Esophagus squamous epithelium (tissue), 5 donors: ENCODE measurements at regions not wholly inside any gene's neighbourhood (a gene's known extent, or its start where the extent isn't known, plus 50 kb on each side); places are given as distances from the start of the nearest gene placed in this dataset.

Experiments
- DNase-seq: peaks from one replicate; lab custom pipeline; 2025; lab: John Stamatoyannopoulos, UW
- H3K27ac ChIP-seq, 4 donors: fragments of 200-600 bp; sonication (generic); one replicate each; pipeline ENCODE4 v1.5.1; 2016 to 2019; ENCODE audit warnings: mild to moderate bottlenecking in 1 of 4
- H3K27me3 ChIP-seq, 4 donors: fragments of 200-600 bp; sonication (generic); 1 replicate in 3 of 4; 2 replicates in 1 of 4; pipeline versions ENCODE4 v1.5.1 to v1.6.0; 2017 to 2021; ENCODE audit warnings: antibody characterized with exemption in 1 of 4
- H3K36me3 ChIP-seq, 3 donors: fragments of 200-600 bp; sonication (generic); one replicate each; pipeline ENCODE4 v1.5.1; 2016 to 2019
- H3K4me1 ChIP-seq, 3 donors: fragments of 200-600 bp; sonication (generic); one replicate each; pipeline ENCODE4 v1.5.1; 2017 to 2019
- H3K4me3 ChIP-seq, 4 donors: fragments of 200-600 bp; sonication (generic); 1 replicate in 3 of 4; 2 replicates in 1 of 4; pipeline ENCODE4 v1.5.1; 2016 to 2019; ENCODE audit warnings: mild to moderate bottlenecking in 2 of 4, moderate library complexity in 1 of 4
- H3K9me3 ChIP-seq, 3 donors: fragments of 200-600 bp; sonication (generic); one replicate each; pipeline ENCODE4 v1.5.1; 2016 to 2019
- POLR2A ChIP-seq, 4 donors: fragments of 450-650 bp; IDR thresholded peaks; one replicate each; pipeline ENCODE4 v1.6.1; 2017; ENCODE audit warnings: antibody characterized with exemption in 4 of 4, mild to moderate bottlenecking in 4 of 4, moderate library complexity in 3 of 4
- WGBS, 2 donors: methylation state at CpG; one replicate each; pipeline ENCODE4 v1.1.5; 2018; 5-methylcytosine and 5-hydroxymethylcytosine counted together
- intact Hi-C: fragments of 100-400 bp; cut with DNase I; formaldehyde crosslinking; loops from one replicate; pipeline ENCODE4 v1.15.0; 2022
- TF ChIP-seq, protein P1 (sequence below), 6 experiments: fragments of 450-650 bp in 4 of 6; fragments of 200-600 bp in 2 of 6; sonication (generic) in 2 of 6; IDR thresholded peaks; one replicate each; pipeline ENCODE4 v1.5.1; 2016 to 2019; ENCODE audit warnings: antibody characterized with exemption in 6 of 6, mild to moderate bottlenecking in 4 of 6, moderate library complexity in 4 of 6
- donor health status: DM: yes; HTN: yes; CAD: no.

DNA sequence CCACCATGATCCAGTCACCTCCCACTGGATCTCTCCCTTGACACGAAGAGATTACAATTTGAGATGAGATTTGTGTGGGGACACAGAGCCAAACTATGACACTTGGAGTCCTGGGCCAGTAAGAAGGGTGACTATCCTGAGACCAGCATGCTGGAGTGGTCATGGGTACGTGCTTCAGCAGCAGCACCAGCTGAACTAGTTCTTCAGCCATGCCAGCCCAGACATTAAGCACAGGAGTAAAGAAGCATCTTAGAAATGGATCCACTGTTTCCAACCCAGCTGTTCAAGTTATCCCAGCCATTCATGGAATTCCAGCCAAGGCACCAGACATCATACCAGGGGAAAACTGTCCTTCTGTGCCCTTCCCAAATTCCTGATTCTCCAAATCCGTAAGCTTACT, 370.0 kb downstream of the MAFB start:
- Histone ChIP-seq H3K9me3 (no peaks in the 10 kb centered on the region), H3K36me3 (no peaks in the 10 kb centered on the region), H3K4me3 (no peak overlapping the region), H3K27me3 (no peaks in the 10 kb centered on the region), H3K27ac (peak overlapping the region in 2 of 4 donors; percentile 74 to 84), H3K4me1 (peaks cover 0 to 86% (median 24%) of the 10 kb centered on the region in 3 donors)
- no peak for DNase-seq
- intact Hi-C loops: no loop called here
- WGBS, 2 donors: 64 to 75% methylated on average over 3 of the region's 3 CpGs
- no peak for TF ChIP-seq POLR2A (IDR thresholded peaks at IDR 0.05)

DNA sequence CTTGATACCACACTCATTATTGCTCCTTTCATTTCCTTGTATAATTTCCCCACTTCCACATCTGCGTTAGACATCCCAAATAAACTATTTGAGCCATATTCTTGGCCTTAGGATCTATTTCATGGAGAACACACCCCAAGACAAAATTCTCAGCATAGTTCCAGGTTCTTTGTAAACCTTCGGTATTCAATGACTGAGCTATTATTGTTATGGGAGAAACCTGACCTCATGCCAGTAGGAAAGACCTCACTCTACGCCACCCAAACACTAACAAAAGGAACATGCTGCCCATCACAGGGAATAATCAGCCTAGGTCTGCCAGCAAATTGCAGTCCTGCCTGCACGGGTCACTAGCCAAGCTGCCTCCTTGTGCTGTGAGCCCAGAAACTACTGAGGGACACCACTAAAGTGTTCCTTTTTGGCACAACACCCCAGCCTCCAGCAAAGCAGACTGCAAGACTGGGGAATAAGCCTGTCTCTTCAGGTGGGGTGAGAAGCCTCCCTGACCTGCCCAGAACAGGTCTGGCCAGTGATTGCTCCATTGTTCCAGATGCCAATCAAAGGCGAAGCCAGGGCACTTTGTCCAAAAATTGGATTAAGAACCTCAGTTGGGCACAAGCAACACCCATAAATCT, 371.8 kb downstream of the MAFB start:
- H3K9me3 ChIP-seq: no peaks in the 10 kb centered on the region
- TF ChIP-seq POLR2A (IDR thresholded peaks at IDR 0.05): no peak
- TF ChIP-seq, protein P1, sequence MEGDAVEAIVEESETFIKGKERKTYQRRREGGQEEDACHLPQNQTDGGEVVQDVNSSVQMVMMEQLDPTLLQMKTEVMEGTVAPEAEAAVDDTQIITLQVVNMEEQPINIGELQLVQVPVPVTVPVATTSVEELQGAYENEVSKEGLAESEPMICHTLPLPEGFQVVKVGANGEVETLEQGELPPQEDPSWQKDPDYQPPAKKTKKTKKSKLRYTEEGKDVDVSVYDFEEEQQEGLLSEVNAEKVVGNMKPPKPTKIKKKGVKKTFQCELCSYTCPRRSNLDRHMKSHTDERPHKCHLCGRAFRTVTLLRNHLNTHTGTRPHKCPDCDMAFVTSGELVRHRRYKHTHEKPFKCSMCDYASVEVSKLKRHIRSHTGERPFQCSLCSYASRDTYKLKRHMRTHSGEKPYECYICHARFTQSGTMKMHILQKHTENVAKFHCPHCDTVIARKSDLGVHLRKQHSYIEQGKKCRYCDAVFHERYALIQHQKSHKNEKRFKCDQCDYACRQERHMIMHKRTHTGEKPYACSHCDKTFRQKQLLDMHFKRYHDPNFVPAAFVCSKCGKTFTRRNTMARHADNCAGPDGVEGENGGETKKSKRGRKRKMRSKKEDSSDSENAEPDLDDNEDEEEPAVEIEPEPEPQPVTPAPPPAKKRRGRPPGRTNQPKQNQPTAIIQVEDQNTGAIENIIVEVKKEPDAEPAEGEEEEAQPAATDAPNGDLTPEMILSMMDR (IDR thresholded peaks at IDR 0.05): no peak
- no peaks in the 10 kb centered on the region for H3K36me3 ChIP-seq
- H3K27ac ChIP-seq: peak overlapping the region; percentile 22 to 84 (median 67)
- no peaks in the 10 kb centered on the region for H3K27me3 ChIP-seq
- H3K4me3 ChIP-seq: no peak overlapping the region
- no peak for DNase-seq
- H3K4me1 ChIP-seq: peaks cover 0 to 70% (median 15%) of the 10 kb centered on the region in 3 donors
- intact Hi-C loops: no loop called here
- WGBS, 2 donors: 26 to 41% methylated on average over 3 to 4 of the region's 5 CpGs

DNA sequence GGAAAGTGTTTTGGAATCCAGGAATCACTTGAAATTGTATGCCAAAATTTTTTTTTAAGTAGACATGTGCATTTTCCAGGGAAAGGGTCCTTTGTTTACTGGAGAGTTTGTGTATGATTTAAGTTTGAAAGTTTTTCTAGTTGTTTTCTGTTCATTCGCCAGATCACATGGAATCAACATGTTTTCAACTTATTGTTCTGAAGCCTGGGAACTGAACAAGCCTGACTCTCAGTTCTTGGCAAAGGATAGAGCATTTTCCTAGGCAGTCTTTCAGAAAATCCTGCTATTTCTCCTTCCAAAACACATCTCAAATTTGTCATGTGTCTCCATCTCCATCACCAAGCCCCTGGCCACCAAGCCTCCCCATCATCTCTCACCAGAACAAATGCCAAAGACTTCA, 374.8 kb downstream of the MAFB start:
- H3K9me3 ChIP-seq: no peaks in the 10 kb centered on the region
- peaks cover 0 to 51% (median 15%) of the 10 kb centered on the region in 3 donors for H3K4me1 ChIP-seq
- no peak for DNase-seq
- peak overlapping the region in 1 of 4 donors; percentile 56 for H3K27ac ChIP-seq
- intact Hi-C loops: no loop called here
- no peaks in the 10 kb centered on the region for H3K27me3 ChIP-seq
- H3K36me3 ChIP-seq: no peaks in the 10 kb centered on the region
- WGBS, 2 donors: 56 to 69% methylated on average over 1 of the region's 1 CpG
- H3K4me3 ChIP-seq: no peak overlapping the region
- TF ChIP-seq, protein P1 (IDR thresholded peaks at IDR 0.05): no peak
- TF ChIP-seq POLR2A (IDR thresholded peaks at IDR 0.05): no peak

DNA sequence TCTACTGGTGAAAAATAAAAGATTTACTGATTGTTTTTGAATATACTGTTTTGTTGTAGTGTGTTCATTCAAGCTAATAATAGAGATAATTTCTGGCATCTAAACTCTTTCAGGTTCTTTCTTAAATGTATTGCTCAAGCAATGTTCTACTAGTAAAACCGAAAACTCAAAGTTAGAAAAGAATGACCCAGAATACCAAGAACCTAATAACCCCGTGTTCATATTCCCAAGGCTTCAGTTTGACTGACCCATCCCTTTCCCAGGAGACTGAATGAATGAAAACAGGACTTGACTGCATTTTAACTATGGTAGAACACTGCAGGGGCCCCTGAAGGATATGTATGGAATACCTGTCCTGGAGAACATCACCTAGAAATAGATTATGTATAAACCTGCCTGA, 375.3 kb downstream of the MAFB start:
- no peaks in the 10 kb centered on the region for H3K27me3 ChIP-seq
- H3K4me1 ChIP-seq: peaks cover 0 to 46% (median 15%) of the 10 kb centered on the region in 3 donors
- 76% methylated on average over 2 of the region's 2 CpGs for WGBS, 2 donors
- H3K4me3 ChIP-seq: no peak overlapping the region
- DNase-seq: no peak
- H3K27ac ChIP-seq: peak overlapping the region in 1 of 4 donors; percentile 56
- intact Hi-C loops: no loop called here
- TF ChIP-seq POLR2A (IDR thresholded peaks at IDR 0.05): no peak
- TF ChIP-seq, protein P1 (IDR thresholded peaks at IDR 0.05): no peak
- no peaks in the 10 kb centered on the region for H3K9me3 ChIP-seq
- H3K36me3 ChIP-seq: no peaks in the 10 kb centered on the region

DNA sequence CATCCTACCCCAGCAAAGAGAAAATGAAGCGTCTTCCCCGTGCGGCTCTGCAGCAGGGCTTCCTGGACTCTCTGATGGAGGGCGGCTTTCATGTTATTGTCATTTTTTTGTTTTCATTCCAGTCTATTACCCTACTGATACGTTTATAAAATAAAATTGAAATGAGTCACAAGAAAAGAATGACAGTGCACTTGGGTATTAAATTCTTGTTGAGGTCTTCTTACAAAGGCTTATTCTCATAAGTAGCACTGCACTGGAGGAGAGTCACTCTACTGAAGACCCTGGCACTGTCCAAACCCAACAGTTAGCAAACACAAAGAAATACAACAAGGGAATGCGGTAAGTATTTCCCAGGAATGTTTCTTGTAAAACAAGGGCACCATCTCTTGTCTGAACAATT, 379.3 kb downstream of the MAFB start:
- no peak for TF ChIP-seq POLR2A (IDR thresholded peaks at IDR 0.05)
- TF ChIP-seq, protein P1 (IDR thresholded peaks at IDR 0.05): no peak
- WGBS, 2 donors: 84 to 86% methylated on average over 6 of the region's 6 CpGs
- Histone ChIP-seq H3K9me3 (no peaks in the 10 kb centered on the region), H3K4me1 (peaks cover 0 to 9% (median 3%) of the 10 kb centered on the region in 3 donors), H3K27me3 (no peaks in the 10 kb centered on the region), H3K4me3 (no peak overlapping the region), H3K36me3 (no peaks in the 10 kb centered on the region), H3K27ac (no peak overlapping the region)
- intact Hi-C loops: no loop called here
- no peak for DNase-seq
